ENCODE measurements at regions not wholly inside any gene's neighbourhood (a gene's known extent, or its start where the extent isn't known, plus 50 kb on each side); places are given as distances from the start of the nearest gene placed in this dataset.

- TF ChIP-seq CTCF (conservative IDR thresholded peaks at IDR 0.05; ENCODE audit: low read length) (no peak), EZH2phosphoT487 (IDR thresholded peaks at IDR 0.05; ENCODE audit: borderline replicate concordance, low read depth, low read length) (no peak)
These were observed 215.1 kb upstream of the TRIB2 start for GRCh38 chr2:12501469-12502158.
